GM12878 (cell line): ENCODE measurements at regions not wholly inside any gene's neighbourhood (a gene's known extent, or its start where the extent isn't known, plus 50 kb on each side); places are given as distances from the start of the nearest gene placed in this dataset.

Source experiments
- ATAC-seq: fragments of 200-7000 bp; cut with Tn5 transposase; 3 replicates; pipeline ENCODE4 v1.9.1; 2020; ENCODE audit warnings: mild to moderate bottlenecking, moderate library complexity
- BruUV-seq: library from RNA; stranded (reverse); fragments of 400-500 nt; replicated peaks from 2 replicates; lab custom pipeline; 2021; lab: Mats Ljungman, UMichigan
- CTCF ChIA-PET: fragments of 300-600 bp; sonication (Branson Sonifier 250); formaldehyde crosslinking; extraction: SDS; loops from one replicate; lab custom pipeline; 2021; ENCODE audit warnings: inconsistent platforms; lab: Yijun Ruan, JAX
- POLR2A ChIA-PET: fragments of 350-600 bp; formaldehyde crosslinking; extraction: SDS; loops from one replicate; lab custom pipeline; 2021; ENCODE audit warnings: inconsistent platforms; lab: Charles Lee
- RAD21 ChIA-PET: fragments of 300-600 bp; sonication (Branson Sonifier 250); formaldehyde crosslinking; loops from one replicate; lab custom pipeline; 2023; ENCODE audit warnings: antibody characterized with exemption; ENCODE audit not compliant: unreplicated experiment; lab: Charles Lee
- SMC1A ChIA-PET: fragments of 300-600 bp; sonication (Branson Sonifier 250); formaldehyde crosslinking; loops from one replicate; lab custom pipeline; 2023; ENCODE audit not compliant: unreplicated experiment, uncharacterized antibody; lab: Charles Lee
- DNase-seq: peaks from one replicate; pipeline ENCODE4 v3.0.0-alpha.2; 2011; ENCODE audit warnings: low read depth, low spot score
- FAIRE-seq: peaks from 3 replicates; lab custom pipeline; 2011; peaks lifted over from hg19 to GRCh38; lab: Jason Lieb, UNC
- H2AFZ ChIP-seq: 2 replicates; pipeline ENCODE4 v1.6.0; 2011; ENCODE audit warnings: low read depth, low read length, control low read depth; ENCODE audit not compliant: control insufficient read depth
- H3K27ac ChIP-seq: 2 replicates; pipeline ENCODE4 v1.5.1; 2011; ENCODE audit warnings: control low read depth; ENCODE audit not compliant: control insufficient read depth, insufficient read depth
- H3K27me3 ChIP-seq, 2 experiments: replicated peaks in 1 of 2; 2 replicates each; pipeline versions ENCODE4 v1.6.0 to v1.6.1; 2011; ENCODE audit warnings: low read length in 1 of 2; ENCODE audit not compliant: control insufficient read depth in 2 of 2, insufficient read depth in 2 of 2
- H3K36me3 ChIP-seq, 2 experiments: 2 replicates each; pipeline ENCODE4 v1.5.1; 2011; ENCODE audit warnings: low read length in 1 of 2; ENCODE audit not compliant: control insufficient read depth in 2 of 2, insufficient read depth in 2 of 2
- H3K4me1 ChIP-seq: 2 replicates; pipeline ENCODE4 v1.6.1; 2011; ENCODE audit warnings: mild to moderate bottlenecking, low read length, moderate library complexity, mixed read lengths; ENCODE audit not compliant: control insufficient read depth, insufficient read depth
- H3K4me2 ChIP-seq: 2 replicates; pipeline ENCODE4 v1.6.0; 2011; ENCODE audit warnings: control low read depth; ENCODE audit not compliant: control insufficient read depth, insufficient read depth
- H3K4me3 ChIP-seq: fragments of 200-600 bp; sonication (generic); 2 replicates; pipeline ENCODE4 v1.5.1; 2016
- H3K79me2 ChIP-seq: 2 replicates; pipeline ENCODE4 v1.6.0; 2011; ENCODE audit warnings: low read length; ENCODE audit not compliant: control insufficient read depth, insufficient read depth
- H3K9ac ChIP-seq: 2 replicates; pipeline ENCODE4 v1.8.0; 2011; ENCODE audit warnings: low read length, control low read depth, mixed read lengths; ENCODE audit not compliant: control insufficient read depth, insufficient read depth
- H3K9me3 ChIP-seq: replicated peaks from 3 replicates; pipeline ENCODE4 v1.5.1; 2011; ENCODE audit warnings: mild to moderate bottlenecking, low read length; ENCODE audit not compliant: control insufficient read depth, insufficient read depth
- H4K20me1 ChIP-seq: 2 replicates; pipeline ENCODE4 v1.6.0; 2011; ENCODE audit not compliant: control insufficient read depth, insufficient read depth
- CREB1 ChIP-seq: IDR thresholded peaks from 2 replicates; pipeline ENCODE4 v1.6.1; 2012; ENCODE audit warnings: low read depth, mild to moderate bottlenecking, inconsistent platforms
- HCFC1 ChIP-seq: fragments of 150-350 bp; IDR thresholded peaks from 2 replicates; pipeline ENCODE4 v1.6.1; 2014; ENCODE audit warnings: low read length
- JUNB ChIP-seq: IDR thresholded peaks from 2 replicates; pipeline ENCODE4 v1.6.1; 2016; ENCODE audit warnings: antibody characterized with exemption, mild to moderate bottlenecking
- MTA3 ChIP-seq: IDR thresholded peaks from 2 replicates; pipeline ENCODE4 v1.6.1; 2012; ENCODE audit warnings: low read length, inconsistent platforms, borderline replicate concordance
- MXI1 ChIP-seq: fragments of 150-350 bp; IDR thresholded peaks from 2 replicates; pipeline ENCODE4 v1.6.1; 2011; ENCODE audit warnings: low read depth, mild to moderate bottlenecking, inconsistent platforms, low read length, improper control_type of control experiment
- NR2C1 ChIP-seq: fragments of 450-650 bp; IDR thresholded peaks from 2 replicates; pipeline ENCODE4 v1.6.1; 2017; ENCODE audit warnings: antibody characterized with exemption, mild to moderate bottlenecking, moderate library complexity
- ZNF592 ChIP-seq: fragments of 450-650 bp; IDR thresholded peaks from 2 replicates; pipeline ENCODE4 v1.6.1; 2017; ENCODE audit warnings: mild to moderate bottlenecking, moderate library complexity
- WGBS: methylation state at CpG from one replicate; pipeline ENCODE4 v1.1.6; 2016; ENCODE audit warnings: low lambda C conversion rate; ENCODE audit not compliant: insufficient replicate concordance, insufficient coverage; ENCODE audit errors: missing lambda C conversion rate; 5-methylcytosine and 5-hydroxymethylcytosine counted together
- in situ Hi-C: fragments of 300-500 bp; cut with MboI; formaldehyde crosslinking; loops from 9 replicates; pipeline ENCODE4 v1.14.3; 2018; ENCODE audit warnings: mixed read lengths
- intact Hi-C: fragments of 100-400 bp; cut with micrococcal nuclease; formaldehyde crosslinking; loops from one replicate; pipeline ENCODE4 v1.14.2; 2022; ENCODE audit not compliant: unreplicated experiment
- TF ChIP-seq, protein P1 (sequence below): fragments of 450-650 bp; IDR thresholded peaks from 2 replicates; pipeline ENCODE4 v1.6.1; 2017; ENCODE audit warnings: mild to moderate bottlenecking, moderate library complexity

DNA sequence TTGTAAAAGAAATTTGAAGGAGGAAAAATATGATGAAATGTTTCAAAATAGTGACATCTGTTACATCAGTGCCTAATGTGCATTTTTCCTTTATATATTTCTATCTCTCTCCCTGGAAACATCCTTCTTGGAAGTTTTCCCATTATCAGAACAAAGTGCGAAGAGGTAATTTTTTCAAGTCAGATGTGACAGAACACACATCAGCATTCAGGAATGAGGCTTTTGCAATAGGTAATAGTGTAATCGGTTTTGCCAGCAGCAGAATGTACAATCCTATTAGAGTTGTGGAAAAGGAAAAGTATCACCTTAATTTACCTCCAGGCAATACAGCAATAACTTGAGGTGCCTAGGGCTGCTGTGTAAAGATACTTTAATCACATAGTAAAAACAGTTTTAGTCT lies 275.8 kb downstream of the FAT3 start (continued):
- no peak for TF ChIP-seq ZNF592
- TF ChIP-seq CREB1, result no peak
- no peak for TF ChIP-seq MXI1

GRCh38 chr11:92501066-92501739 lies 276.6 kb downstream of the FAT3 start:
- CTCF ChIA-PET, result no interaction called here
- RAD21 ChIA-PET, result no interaction called here
- no peak overlapping the region for H3K4me3 ChIP-seq
- no peaks in the 10 kb centered on the region for H3K9me3 ChIP-seq
- H3K4me2 ChIP-seq, result no peak overlapping the region
- H3K36me3 ChIP-seq, result no peaks in the 10 kb centered on the region
- H4K20me1 ChIP-seq, result no peaks in the 10 kb centered on the region
- H3K27me3 ChIP-seq, result no peaks in the 10 kb centered on the region; a peak in 1 of 4 replicates
- POLR2A ChIA-PET, result no interaction called here
- no peak for ATAC-seq
- H3K9ac ChIP-seq, result no peak overlapping the region
- no peak for DNase-seq
- in situ Hi-C loops, result no loop called here
- H3K27ac ChIP-seq, result no peak overlapping the region
- no peaks in the 10 kb centered on the region for H3K4me1 ChIP-seq
- H3K79me2 ChIP-seq, result no peaks in the 10 kb centered on the region
- intact Hi-C loops, result no loop called here
- SMC1A ChIA-PET, result no interaction called here
- no peak overlapping the region for H2AFZ ChIP-seq
- BruUV-seq, result no TSS peak
- WGBS, result 32% methylated on average over 5 of the region's 5 CpGs
- no peak for FAIRE-seq
- TF ChIP-seq ZNF592, result no peak
- TF ChIP-seq JUNB, result no peak
- TF ChIP-seq HCFC1, result no peak
- TF ChIP-seq, protein P1, sequence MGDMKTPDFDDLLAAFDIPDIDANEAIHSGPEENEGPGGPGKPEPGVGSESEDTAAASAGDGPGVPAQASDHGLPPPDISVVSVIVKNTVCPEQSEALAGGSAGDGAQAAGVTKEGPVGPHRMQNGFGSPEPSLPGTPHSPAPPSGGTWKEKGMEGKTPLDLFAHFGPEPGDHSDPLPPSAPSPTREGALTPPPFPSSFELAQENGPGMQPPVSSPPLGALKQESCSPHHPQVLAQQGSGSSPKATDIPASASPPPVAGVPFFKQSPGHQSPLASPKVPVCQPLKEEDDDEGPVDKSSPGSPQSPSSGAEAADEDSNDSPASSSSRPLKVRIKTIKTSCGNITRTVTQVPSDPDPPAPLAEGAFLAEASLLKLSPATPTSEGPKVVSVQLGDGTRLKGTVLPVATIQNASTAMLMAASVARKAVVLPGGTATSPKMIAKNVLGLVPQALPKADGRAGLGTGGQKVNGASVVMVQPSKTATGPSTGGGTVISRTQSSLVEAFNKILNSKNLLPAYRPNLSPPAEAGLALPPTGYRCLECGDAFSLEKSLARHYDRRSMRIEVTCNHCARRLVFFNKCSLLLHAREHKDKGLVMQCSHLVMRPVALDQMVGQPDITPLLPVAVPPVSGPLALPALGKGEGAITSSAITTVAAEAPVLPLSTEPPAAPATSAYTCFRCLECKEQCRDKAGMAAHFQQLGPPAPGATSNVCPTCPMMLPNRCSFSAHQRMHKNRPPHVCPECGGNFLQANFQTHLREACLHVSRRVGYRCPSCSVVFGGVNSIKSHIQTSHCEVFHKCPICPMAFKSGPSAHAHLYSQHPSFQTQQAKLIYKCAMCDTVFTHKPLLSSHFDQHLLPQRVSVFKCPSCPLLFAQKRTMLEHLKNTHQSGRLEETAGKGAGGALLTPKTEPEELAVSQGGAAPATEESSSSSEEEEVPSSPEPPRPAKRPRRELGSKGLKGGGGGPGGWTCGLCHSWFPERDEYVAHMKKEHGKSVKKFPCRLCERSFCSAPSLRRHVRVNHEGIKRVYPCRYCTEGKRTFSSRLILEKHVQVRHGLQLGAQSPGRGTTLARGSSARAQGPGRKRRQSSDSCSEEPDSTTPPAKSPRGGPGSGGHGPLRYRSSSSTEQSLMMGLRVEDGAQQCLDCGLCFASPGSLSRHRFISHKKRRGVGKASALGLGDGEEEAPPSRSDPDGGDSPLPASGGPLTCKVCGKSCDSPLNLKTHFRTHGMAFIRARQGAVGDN, result no peak
- TF ChIP-seq MTA3, result no peak
- TF ChIP-seq NR2C1, result no peak
